ENCODE measurements at regions not wholly inside any gene's neighbourhood (a gene's known extent, or its start where the extent isn't known, plus 50 kb on each side); places are given as distances from the start of the nearest gene placed in this dataset.
"Not testable (repeated sequence)": the region's sequence is repeated elsewhere in the genome, so short reads cannot be mapped to it uniquely, and the experiment has no call there.

- H2AFZ ChIP-seq (ENCODE audit: low read length) = no peak overlapping the region
- H3K9me2 ChIP-seq (replicated peaks; ENCODE audit: low read depth, low read length) = no peaks in the 10 kb centered on the region
- no peaks in the 10 kb centered on the region for H3K36me3 ChIP-seq (ENCODE audit: insufficient read depth, low read length)
- TF ChIP-seq CTCF (conservative IDR thresholded peaks at IDR 0.05; ENCODE audit: low read length) = no peak
- TF ChIP-seq EZH2phosphoT487 (IDR thresholded peaks at IDR 0.05; ENCODE audit: borderline replicate concordance) = no peak
- H3K79me2 ChIP-seq (ENCODE audit: insufficient read depth, low read length) = no peaks in the 10 kb centered on the region
- H3F3A ChIP-seq (ENCODE audit: low read depth) = 0 out of 2 replicates have a peak, but pooled peaks cover 5% of the 10 kb centered on the region
- H4K20me1 ChIP-seq (ENCODE audit: insufficient read depth, low read length, poor library complexity, severe bottlenecking) = no peaks in the 10 kb centered on the region
- H3K4me1 ChIP-seq (ENCODE audit: insufficient read depth, low read length, poor library complexity, severe bottlenecking) = peaks cover 31% of the 10 kb centered on the region
- H3K9me3 ChIP-seq (ENCODE audit: insufficient read depth, low read depth, low read length) = peaks cover 4% of the 10 kb centered on the region; the same call in 1 of the 2 replicates
- H3K4me2 ChIP-seq (ENCODE audit: low read depth, low read length, poor library complexity, severe bottlenecking) = no peak overlapping the region
- H3K27me3 ChIP-seq (ENCODE audit: insufficient read depth, low read length, poor library complexity, severe bottlenecking) = no peaks in the 10 kb centered on the region
- H3K4me3 ChIP-seq (ENCODE audit: low read length, poor library complexity, severe bottlenecking) = no peak overlapping the region
- H3K9ac ChIP-seq (ENCODE audit: low read depth, low read length, poor library complexity, severe bottlenecking) = no peak overlapping the region
These were observed 614.9 kb downstream of the SLC16A7 start for GRCh38 chr12:60210756-60211155.

DNA sequence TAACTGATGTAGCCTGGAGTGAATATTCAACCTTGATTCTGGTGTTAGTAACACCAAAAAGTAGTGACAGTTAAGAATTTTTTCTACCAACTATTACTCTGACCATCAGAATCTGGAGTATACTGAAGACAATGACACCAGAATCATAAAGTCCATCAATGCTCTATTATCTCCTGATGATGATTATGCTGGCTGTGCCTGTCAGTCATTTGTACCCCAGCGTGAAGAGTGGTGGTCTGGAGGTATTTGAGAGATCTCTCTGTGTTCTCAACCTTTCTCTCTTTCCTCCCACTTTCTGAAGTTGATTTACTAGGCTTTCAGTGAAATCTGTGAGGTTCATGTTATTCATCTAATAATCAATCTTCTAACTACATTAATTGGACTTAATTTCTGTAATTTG lies 615.4 kb downstream of the SLC16A7 start:
- peaks cover 4% of the 10 kb centered on the region; the same call in 1 of the 2 replicates for H3K9me3 ChIP-seq (ENCODE audit: insufficient read depth, low read depth, low read length)
- no peaks in the 10 kb centered on the region for H3K9me2 ChIP-seq (replicated peaks; ENCODE audit: low read depth, low read length)
- H3K4me1 ChIP-seq (ENCODE audit: insufficient read depth, low read length, poor library complexity, severe bottlenecking) = peaks cover 31% of the 10 kb centered on the region
- H3K79me2 ChIP-seq (ENCODE audit: insufficient read depth, low read length) = no peaks in the 10 kb centered on the region
- H3K27me3 ChIP-seq (ENCODE audit: insufficient read depth, low read length, poor library complexity, severe bottlenecking) = no peaks in the 10 kb centered on the region
- H3F3A ChIP-seq (ENCODE audit: low read depth) = 0 out of 2 replicates have a peak, but pooled peaks cover 5% of the 10 kb centered on the region
- no peak overlapping the region for H2AFZ ChIP-seq (ENCODE audit: low read length)
- no peak overlapping the region for H3K4me2 ChIP-seq (ENCODE audit: low read depth, low read length, poor library complexity, severe bottlenecking)
- no peaks in the 10 kb centered on the region for H4K20me1 ChIP-seq (ENCODE audit: insufficient read depth, low read length, poor library complexity, severe bottlenecking)
- H3K4me3 ChIP-seq (ENCODE audit: low read length, poor library complexity, severe bottlenecking) = no peak overlapping the region
- no peaks in the 10 kb centered on the region for H3K36me3 ChIP-seq (ENCODE audit: insufficient read depth, low read length)
- TF ChIP-seq EZH2phosphoT487 (IDR thresholded peaks at IDR 0.05; ENCODE audit: borderline replicate concordance) = no peak
- TF ChIP-seq CTCF (conservative IDR thresholded peaks at IDR 0.05; ENCODE audit: low read length) = no peak
- no peak overlapping the region for H3K9ac ChIP-seq (ENCODE audit: low read depth, low read length, poor library complexity, severe bottlenecking)

- Histone ChIP-seq H3K79me2 (ENCODE audit: insufficient read depth, low read length) (no peaks in the 10 kb centered on the region), H3F3A (ENCODE audit: low read depth) (no peaks in the 10 kb centered on the region), H3K9me3 (ENCODE audit: insufficient read depth, low read depth, low read length) (peaks cover 4% of the 10 kb centered on the region; the same call in 1 of the 2 replicates), H3K9ac (ENCODE audit: low read depth, low read length, poor library complexity, severe bottlenecking) (no peak overlapping the region), H3K4me2 (ENCODE audit: low read depth, low read length, poor library complexity, severe bottlenecking) (no peak overlapping the region), H3K4me1 (ENCODE audit: insufficient read depth, low read length, poor library complexity, severe bottlenecking) (peaks cover 24% of the 10 kb centered on the region), H2AFZ (ENCODE audit: low read length) (no peak overlapping the region), H3K9me2 (replicated peaks; ENCODE audit: low read depth, low read length) (no peaks in the 10 kb centered on the region), H3K4me3 (ENCODE audit: low read length, poor library complexity, severe bottlenecking) (no peak overlapping the region), H3K36me3 (ENCODE audit: insufficient read depth, low read length) (no peaks in the 10 kb centered on the region), H3K27me3 (ENCODE audit: insufficient read depth, low read length, poor library complexity, severe bottlenecking) (no peaks in the 10 kb centered on the region), H4K20me1 (ENCODE audit: insufficient read depth, low read length, poor library complexity, severe bottlenecking) (no peaks in the 10 kb centered on the region)
- no peak for TF ChIP-seq EZH2phosphoT487 (IDR thresholded peaks at IDR 0.05; ENCODE audit: borderline replicate concordance)
- no peak for TF ChIP-seq CTCF (conservative IDR thresholded peaks at IDR 0.05; ENCODE audit: low read length)
These were observed 616.6 kb downstream of the SLC16A7 start for GRCh38 chr12:60212159-60213000.

GRCh38 chr12:60213272-60213671 lies 617.4 kb downstream of the SLC16A7 start:
- not testable (repeated sequence) for H3K9ac ChIP-seq (ENCODE audit: low read depth, low read length, poor library complexity, severe bottlenecking); H3K79me2 ChIP-seq (ENCODE audit: insufficient read depth, low read length); H3K9me2 ChIP-seq (replicated peaks; ENCODE audit: low read depth, low read length); H3F3A ChIP-seq (ENCODE audit: low read depth); H3K36me3 ChIP-seq (ENCODE audit: insufficient read depth, low read length); H3K9me3 ChIP-seq (ENCODE audit: insufficient read depth, low read depth, low read length); H3K4me2 ChIP-seq (ENCODE audit: low read depth, low read length, poor library complexity, severe bottlenecking); H3K27me3 ChIP-seq (ENCODE audit: insufficient read depth, low read length, poor library complexity, severe bottlenecking); H3K4me3 ChIP-seq (ENCODE audit: low read length, poor library complexity, severe bottlenecking); H4K20me1 ChIP-seq (ENCODE audit: insufficient read depth, low read length, poor library complexity, severe bottlenecking); H2AFZ ChIP-seq (ENCODE audit: low read length)
- peaks cover 15% of the 10 kb centered on the region for H3K4me1 ChIP-seq (ENCODE audit: insufficient read depth, low read length, poor library complexity, severe bottlenecking)

Data from Loucy (cell line).